ENCODE measurements at regions not wholly inside any gene's neighbourhood (a gene's known extent, or its start where the extent isn't known, plus 50 kb on each side); places are given as distances from the start of the nearest gene placed in this dataset.

DNA sequence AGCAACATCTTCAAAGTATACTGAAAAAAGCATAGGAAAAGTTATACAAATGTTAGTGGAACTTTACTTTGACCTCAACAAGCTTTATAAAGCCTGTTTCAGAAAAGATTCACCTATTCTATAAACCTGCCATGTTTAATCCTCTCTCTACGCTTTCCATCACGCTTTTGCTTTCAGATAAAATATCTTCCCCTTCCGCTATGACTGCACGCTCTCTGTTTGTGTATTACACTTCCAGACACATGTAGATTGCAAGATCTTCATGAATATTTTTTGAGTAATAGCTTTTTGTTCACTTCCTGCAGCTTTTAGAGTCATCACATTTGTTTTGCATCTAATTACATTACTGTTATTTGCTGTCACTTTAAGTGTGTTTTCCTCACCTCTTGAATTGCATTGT is 271.4 kb downstream of the RASSF9 start:
- Histone ChIP-seq H3K4me3 (ENCODE audit: low read length) (no peak overlapping the region), H3K9me3 (ENCODE audit: low read depth, low read length) (no peaks in the 10 kb centered on the region), H3K27me3 (ENCODE audit: insufficient read depth, low read length) (no peaks in the 10 kb centered on the region), H3K4me1 (ENCODE audit: insufficient read depth, low read length) (no peaks in the 10 kb centered on the region)

- no peaks in the 10 kb centered on the region for H3K27me3 ChIP-seq (ENCODE audit: insufficient read depth, low read length)
- H3K4me1 ChIP-seq (ENCODE audit: insufficient read depth, low read length) = no peaks in the 10 kb centered on the region
- H3K9me3 ChIP-seq (ENCODE audit: low read depth, low read length) = no peaks in the 10 kb centered on the region
- H3K4me3 ChIP-seq (ENCODE audit: low read length) = no peak overlapping the region
Observed at GRCh38 chr12:85568395-85569103, 267.7 kb downstream of the RASSF9 start.

DNA sequence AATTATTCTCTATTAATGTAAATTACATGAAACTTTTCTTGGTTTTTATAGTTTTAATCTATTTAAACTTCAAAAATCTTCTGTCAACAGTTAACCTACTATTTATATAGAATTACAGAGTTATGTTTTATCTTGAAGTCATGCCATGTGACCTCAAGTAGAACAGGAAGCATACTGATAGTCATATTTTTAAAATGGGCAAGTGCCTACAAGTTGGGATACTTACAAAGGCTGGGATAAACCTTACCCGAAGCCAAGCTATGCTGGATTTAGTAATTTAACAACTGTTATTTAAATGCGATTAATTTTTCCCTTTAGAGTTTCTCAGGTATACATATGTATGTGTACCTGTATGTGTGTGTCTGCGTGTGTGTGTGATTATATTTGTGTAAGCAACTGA is 266.9 kb downstream of the RASSF9 start:
- Histone ChIP-seq H3K4me1 (ENCODE audit: insufficient read depth, low read length) (no peaks in the 10 kb centered on the region), H3K9me3 (ENCODE audit: low read depth, low read length) (no peaks in the 10 kb centered on the region), H3K27me3 (ENCODE audit: insufficient read depth, low read length) (no peaks in the 10 kb centered on the region), H3K4me3 (ENCODE audit: low read length) (no peak overlapping the region)

DNA sequence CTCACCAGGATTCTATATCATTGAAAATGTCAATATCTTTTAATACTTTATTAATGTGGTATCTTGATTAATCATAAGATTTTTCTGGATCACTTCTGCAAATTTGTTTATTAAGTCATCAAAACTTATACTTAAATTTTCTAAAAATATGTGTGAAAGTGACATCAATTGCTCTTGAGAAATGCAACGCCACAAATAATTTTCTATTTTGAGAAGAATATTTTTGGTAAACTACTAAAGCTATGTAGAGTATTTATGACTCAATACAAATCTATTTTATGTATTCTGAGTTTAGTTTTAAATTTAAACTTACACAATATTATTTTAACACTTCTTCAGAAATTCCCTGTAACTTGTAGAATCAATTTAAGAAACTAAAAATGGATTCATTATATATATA is 263.3 kb downstream of the RASSF9 start:
- no peaks in the 10 kb centered on the region for H3K9me3 ChIP-seq (ENCODE audit: low read depth, low read length)
- no peak overlapping the region for H3K4me3 ChIP-seq (ENCODE audit: low read length)
- no peaks in the 10 kb centered on the region for H3K27me3 ChIP-seq (ENCODE audit: insufficient read depth, low read length)
- no peaks in the 10 kb centered on the region for H3K4me1 ChIP-seq (ENCODE audit: insufficient read depth, low read length)

DNA sequence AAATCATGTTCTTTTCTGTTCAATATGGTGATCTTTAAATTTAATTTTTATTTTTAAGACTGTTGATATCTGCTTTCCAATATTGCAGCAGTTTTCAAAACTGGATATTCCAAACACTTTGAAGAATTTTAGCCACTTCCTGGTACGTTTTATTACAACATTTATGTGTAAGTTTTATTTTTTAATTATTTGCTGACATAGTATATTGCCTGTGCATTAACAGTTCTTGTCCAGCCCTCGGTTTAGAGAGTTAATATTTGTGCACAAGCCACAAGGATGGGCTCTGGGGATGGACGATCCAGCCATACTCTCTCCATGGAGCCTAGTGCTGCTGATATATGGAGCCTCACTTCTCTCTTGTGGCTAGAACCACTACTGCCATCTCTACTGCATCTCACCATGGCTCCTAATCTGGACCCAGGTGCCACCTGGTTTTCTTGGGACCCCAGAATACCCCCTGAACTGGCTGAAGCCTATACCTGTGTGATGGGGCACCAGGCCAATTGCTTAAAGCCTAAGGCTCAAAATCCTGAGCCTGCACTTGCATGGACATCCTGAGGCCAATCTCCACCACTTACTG is 262.5 kb downstream of the RASSF9 start:
- Histone ChIP-seq H3K27me3 (ENCODE audit: insufficient read depth, low read length) (no peaks in the 10 kb centered on the region), H3K4me3 (ENCODE audit: low read length) (no peak overlapping the region), H3K4me1 (ENCODE audit: insufficient read depth, low read length) (no peaks in the 10 kb centered on the region), H3K9me3 (ENCODE audit: low read depth, low read length) (no peaks in the 10 kb centered on the region)

DNA sequence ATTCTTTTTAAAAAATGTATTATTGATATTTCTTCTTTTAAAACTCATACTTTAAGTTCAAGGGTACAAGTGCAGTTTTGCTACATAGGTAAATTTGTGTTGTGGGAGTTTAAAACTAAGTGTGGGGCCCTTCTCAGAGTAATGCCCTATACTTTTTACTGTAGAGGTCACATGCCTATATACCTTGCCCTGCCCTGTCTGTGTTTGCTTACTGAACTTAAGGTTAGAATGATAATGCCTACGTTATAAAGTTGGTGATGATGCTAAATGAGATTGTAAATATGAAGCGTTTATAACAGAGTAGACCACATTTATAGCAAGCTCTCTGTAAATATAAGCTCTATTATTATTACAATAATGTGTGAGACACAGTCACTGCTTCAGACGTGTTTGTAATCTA is 261.9 kb downstream of the RASSF9 start:
- Histone ChIP-seq H3K4me3 (ENCODE audit: low read length) (no peak overlapping the region), H3K9me3 (ENCODE audit: low read depth, low read length) (no peaks in the 10 kb centered on the region), H3K27me3 (ENCODE audit: insufficient read depth, low read length) (no peaks in the 10 kb centered on the region), H3K4me1 (ENCODE audit: insufficient read depth, low read length) (no peaks in the 10 kb centered on the region)

GRCh38 chr12:85575120-85576096 is 260.8 kb downstream of the RASSF9 start:
- no peaks in the 10 kb centered on the region for H3K27me3 ChIP-seq (ENCODE audit: insufficient read depth, low read length)
- H3K4me1 ChIP-seq (ENCODE audit: insufficient read depth, low read length) = no peaks in the 10 kb centered on the region
- H3K4me3 ChIP-seq (ENCODE audit: low read length) = no peak overlapping the region
- no peaks in the 10 kb centered on the region for H3K9me3 ChIP-seq (ENCODE audit: low read depth, low read length)

DNA sequence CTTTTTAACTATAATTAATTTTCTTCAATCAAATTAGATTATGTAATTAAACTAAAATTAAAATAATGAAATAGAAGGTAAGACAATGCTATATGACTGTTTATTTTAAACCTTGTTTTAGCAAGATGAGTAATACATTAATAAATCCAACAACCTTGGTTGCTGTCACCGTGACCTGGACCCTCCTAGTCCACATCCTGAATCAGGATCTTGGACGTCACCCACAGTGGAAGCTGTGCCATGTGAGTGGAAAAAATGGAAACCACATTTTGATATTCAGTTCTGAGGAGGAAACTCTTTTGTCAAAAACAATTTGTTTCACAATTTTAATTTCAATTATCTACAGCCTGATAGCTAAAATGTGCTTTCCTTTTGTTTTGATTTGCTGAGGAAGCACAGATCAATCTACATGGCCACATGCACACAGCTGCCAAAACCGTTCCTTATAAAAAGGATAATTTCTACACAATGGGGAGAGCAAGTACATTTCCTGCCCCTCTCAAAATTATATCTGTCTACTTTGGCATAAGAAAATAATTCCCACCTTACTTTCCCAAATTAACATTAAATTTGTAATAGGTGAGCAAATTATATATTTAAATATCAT is 255.5 kb downstream of the RASSF9 start:
- no peaks in the 10 kb centered on the region for H3K9me3 ChIP-seq (ENCODE audit: low read depth, low read length)
- no peaks in the 10 kb centered on the region for H3K4me1 ChIP-seq (ENCODE audit: insufficient read depth, low read length)
- no peak overlapping the region for H3K4me3 ChIP-seq (ENCODE audit: low read length)
- no peaks in the 10 kb centered on the region for H3K27me3 ChIP-seq (ENCODE audit: insufficient read depth, low read length)

DNA sequence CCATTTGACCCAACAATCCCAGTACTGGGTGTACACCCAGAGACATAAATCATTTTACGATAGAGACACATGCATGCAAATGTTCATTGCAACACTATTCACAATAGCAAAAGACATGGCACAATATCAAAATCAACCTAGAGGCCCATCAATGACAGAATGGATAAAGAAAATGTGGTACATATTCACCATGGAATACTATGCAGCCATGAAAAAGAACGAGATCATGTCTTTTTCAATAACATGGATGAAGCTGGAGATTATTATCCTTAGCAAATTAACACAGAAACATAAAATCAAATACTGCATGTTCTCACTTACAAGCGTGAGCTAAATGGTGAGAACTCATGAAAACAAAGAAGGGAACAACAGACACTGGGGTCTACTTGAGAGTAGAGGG is 249.1 kb downstream of the RASSF9 start:
- H3K9me3 ChIP-seq (ENCODE audit: low read depth, low read length) = no peaks in the 10 kb centered on the region
- no peak overlapping the region for H3K4me3 ChIP-seq (ENCODE audit: low read length)
- no peaks in the 10 kb centered on the region for H3K27me3 ChIP-seq (ENCODE audit: insufficient read depth, low read length)
- no peaks in the 10 kb centered on the region for H3K4me1 ChIP-seq (ENCODE audit: insufficient read depth, low read length)

DNA sequence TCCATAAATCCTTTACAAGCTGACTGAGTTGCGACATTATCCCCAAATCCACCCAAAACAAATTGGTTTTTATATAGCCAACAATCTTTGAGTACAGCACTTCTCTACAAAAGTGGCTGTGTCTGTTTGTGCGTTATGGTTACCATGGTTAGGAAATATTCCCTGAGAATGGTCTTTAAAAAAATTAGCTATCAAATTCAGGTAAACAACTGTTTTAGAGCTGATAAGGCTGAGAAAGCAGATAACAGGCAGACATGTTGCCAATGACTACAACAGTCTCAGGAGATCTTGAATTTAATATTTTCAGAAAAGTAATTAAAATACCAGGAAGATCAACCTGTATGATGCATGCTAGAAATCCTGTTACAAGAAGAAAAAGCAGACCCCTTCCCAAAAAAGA is 248.0 kb downstream of the RASSF9 start:
- Histone ChIP-seq H3K9me3 (ENCODE audit: low read depth, low read length) (no peaks in the 10 kb centered on the region), H3K4me3 (ENCODE audit: low read length) (no peak overlapping the region), H3K4me1 (ENCODE audit: insufficient read depth, low read length) (no peaks in the 10 kb centered on the region), H3K27me3 (ENCODE audit: insufficient read depth, low read length) (no peaks in the 10 kb centered on the region)

- no peaks in the 10 kb centered on the region for H3K27me3 ChIP-seq (ENCODE audit: insufficient read depth, low read length)
- no peaks in the 10 kb centered on the region for H3K4me1 ChIP-seq (ENCODE audit: insufficient read depth, low read length)
- H3K9me3 ChIP-seq (ENCODE audit: low read depth, low read length) = no peaks in the 10 kb centered on the region
- no peak overlapping the region for H3K4me3 ChIP-seq (ENCODE audit: low read length)
Observed at GRCh38 chr12:85600841-85601240, 235.4 kb downstream of the RASSF9 start.

- Histone ChIP-seq H3K4me1 (ENCODE audit: insufficient read depth, low read length) (no peaks in the 10 kb centered on the region), H3K9me3 (ENCODE audit: low read depth, low read length) (no peaks in the 10 kb centered on the region), H3K27me3 (ENCODE audit: insufficient read depth, low read length) (no peaks in the 10 kb centered on the region)
Observed at GRCh38 chr12:85603556-85603955, 232.7 kb downstream of the RASSF9 start.

GRCh38 chr12:85606455-85606854 is 229.8 kb downstream of the RASSF9 start:
- Histone ChIP-seq H3K27me3 (ENCODE audit: insufficient read depth, low read length) (no peaks in the 10 kb centered on the region), H3K4me3 (ENCODE audit: low read length) (no peak overlapping the region), H3K4me1 (ENCODE audit: insufficient read depth, low read length) (no peaks in the 10 kb centered on the region), H3K9me3 (ENCODE audit: low read depth, low read length) (no peaks in the 10 kb centered on the region)

More at GRCh38 chr12:85603556-85603955, 232.7 kb downstream of the RASSF9 start:
- H3K4me3 ChIP-seq (ENCODE audit: low read length) = no peak overlapping the region

- no peaks in the 10 kb centered on the region for H3K4me1 ChIP-seq (ENCODE audit: insufficient read depth, low read length)
- H3K9me3 ChIP-seq (ENCODE audit: low read depth, low read length) = no peaks in the 10 kb centered on the region
- no peak overlapping the region for H3K4me3 ChIP-seq (ENCODE audit: low read length)
- H3K27me3 ChIP-seq (ENCODE audit: insufficient read depth, low read length) = no peaks in the 10 kb centered on the region
Observed at GRCh38 chr12:85609778-85610177, 226.4 kb downstream of the RASSF9 start.

GRCh38 chr12:85610194-85610593 is 226.0 kb downstream of the RASSF9 start:
- Histone ChIP-seq H3K4me1 (ENCODE audit: insufficient read depth, low read length) (no peaks in the 10 kb centered on the region), H3K27me3 (ENCODE audit: insufficient read depth, low read length) (no peaks in the 10 kb centered on the region), H3K9me3 (ENCODE audit: low read depth, low read length) (no peaks in the 10 kb centered on the region), H3K4me3 (ENCODE audit: low read length) (no peak overlapping the region)

All from mononuclear cell (primary cell).